ENCODE measurements at regions not wholly inside any gene's neighbourhood (a gene's known extent, or its start where the extent isn't known, plus 50 kb on each side); places are given as distances from the start of the nearest gene placed in this dataset.

GRCh38 chr6:37116326-37116725 lies 53.6 kb upstream of the PIM1 start:
- no peak overlapping the region for H3K4me3 ChIP-seq (ENCODE audit: low read depth in 2 of 2, low read length in 2 of 2)
- H3K9me3 ChIP-seq (ENCODE audit: control insufficient read depth, insufficient read depth, low read depth, low read length), result no peaks in the 10 kb centered on the region
- H3K4me1 ChIP-seq (ENCODE audit: control insufficient read depth, insufficient read depth, low read length), result peaks cover 16% of the 10 kb centered on the region
- DNase-seq (ENCODE audit: low read depth, low spot score), result no peak
- ATAC-seq, result peak; percentile 39; the same call in 1 of the 2 replicates
- no peaks in the 10 kb centered on the region for H3K36me3 ChIP-seq (ENCODE audit: control insufficient read depth, insufficient read depth, low read length)
- in situ Hi-C loops (cut with HindIII; ENCODE audit: low pct_unique_long_range_greater_than_20kb, low sequenced_read_pairs), result no loop called here
- intact Hi-C loops (cut with micrococcal nuclease; ENCODE audit: unreplicated experiment), result no loop called here
- no peaks in the 10 kb centered on the region for H3K27me3 ChIP-seq (ENCODE audit: control insufficient read depth, insufficient read depth, low read length)
- H3K27ac ChIP-seq (ENCODE audit: low read length), result peak overlapping the region; percentile 2; the same call in 1 of the 2 replicates
- CTCF ChIA-PET, result interaction anchor here (0.5 to 0.7 kb wide), 2 partner anchors 8 to 353 kb away, joined by 4 to 6 read pairs; no protein-coding TSS in a partner anchor
- POLR2A ChIA-PET, result no interaction called here
- no TSS peak for BruUV-seq (replicated peaks)
- TF ChIP-seq REST (IDR thresholded peaks at IDR 0.05; ENCODE audit: insufficient read depth in 1 of 2, low read depth in 2 of 2, low read length in 1 of 2) (no peak), TCF7L2 (IDR thresholded peaks at IDR 0.05; ENCODE audit: low read depth, low read length) (no peak), POLR2AphosphoS5 (IDR thresholded peaks at IDR 0.05; ENCODE audit: low read depth, low read length) (no peak), SIN3A (IDR thresholded peaks at IDR 0.05; ENCODE audit: borderline replicate concordance, insufficient read depth, low read depth, low read length) (no peak), CTCF (IDR thresholded peaks at IDR 0.05) (no peak)

- H3K4me3 ChIP-seq (ENCODE audit: low read depth in 2 of 2, low read length in 2 of 2), result no peak overlapping the region
- DNase-seq (ENCODE audit: low read depth, low spot score), result no peak
- H3K27me3 ChIP-seq (ENCODE audit: control insufficient read depth, insufficient read depth, low read length), result no peaks in the 10 kb centered on the region
- H3K9me3 ChIP-seq (ENCODE audit: control insufficient read depth, insufficient read depth, low read depth, low read length), result no peaks in the 10 kb centered on the region
- no peaks in the 10 kb centered on the region for H3K36me3 ChIP-seq (ENCODE audit: control insufficient read depth, insufficient read depth, low read length)
- in situ Hi-C loops (cut with HindIII; ENCODE audit: low pct_unique_long_range_greater_than_20kb, low sequenced_read_pairs), result no loop called here
- TF ChIP-seq CTCF (IDR thresholded peaks at IDR 0.05) (no peak), TCF7L2 (IDR thresholded peaks at IDR 0.05; ENCODE audit: low read depth, low read length) (no peak), SIN3A (IDR thresholded peaks at IDR 0.05; ENCODE audit: borderline replicate concordance, insufficient read depth, low read depth, low read length) (no peak), POLR2AphosphoS5 (IDR thresholded peaks at IDR 0.05; ENCODE audit: low read depth, low read length) (no peak), REST (IDR thresholded peaks at IDR 0.05; ENCODE audit: insufficient read depth in 1 of 2, low read depth in 2 of 2, low read length in 1 of 2) (no peak)
- H3K4me1 ChIP-seq (ENCODE audit: control insufficient read depth, insufficient read depth, low read length), result peaks cover 16% of the 10 kb centered on the region
- H3K27ac ChIP-seq (ENCODE audit: low read length), result peak overlapping the region; percentile 70
- POLR2A ChIA-PET, result interaction anchor here (0.6 to 0.7 kb wide), 2 partner anchors 9 to 102 kb away, joined by 3 to 5 read pairs; no protein-coding TSS in a partner anchor
- intact Hi-C loops (cut with micrococcal nuclease; ENCODE audit: unreplicated experiment), result no loop called here
- ATAC-seq, result no peak
- BruUV-seq (replicated peaks), result no TSS peak
- CTCF ChIA-PET, result no interaction called here
Observed at GRCh38 chr6:37119387-37119886, 50.5 kb upstream of the PIM1 start.

All from Panc1 (cell line).